Gastrocnemius medialis (tissue), 4 donors: ENCODE measurements at regions not wholly inside any gene's neighbourhood (a gene's known extent, or its start where the extent isn't known, plus 50 kb on each side); places are given as distances from the start of the nearest gene placed in this dataset.

Experiments
- ATAC-seq, 2 donors: fragments of 150-250 bp; one replicate each; pipeline ENCODE4 v1.9.1; 2016
- DNase-seq, 2 donors: peaks; one replicate each; pipeline ENCODE4 v3.0.0-alpha.2; 2019
- H3K27ac ChIP-seq, 4 donors: fragments of 200-600 bp; sonication (generic); 1 replicate in 1 of 4; 2 replicates in 3 of 4; pipeline ENCODE4 v1.5.1; 2016 to 2018; ENCODE audit warnings: mild to moderate bottlenecking in 2 of 4, moderate library complexity in 1 of 4
- H3K27me3 ChIP-seq, 3 donors: fragments of 200-600 bp; sonication (generic) in 2 of 3; 1 replicate in 1 of 3; 2 replicates in 2 of 3; pipeline versions ENCODE4 v1.5.1 to v1.6.0; 2016 to 2019; ENCODE audit warnings: mild to moderate bottlenecking in 1 of 3, moderate library complexity in 1 of 3
- H3K36me3 ChIP-seq, 2 donors: fragments of 200-600 bp; sonication (generic) in 1 of 2; one replicate each; pipeline ENCODE4 v1.5.1; 2017 to 2018
- H3K4me1 ChIP-seq, 2 donors: fragments of 200-600 bp; sonication (generic) in 1 of 2; one replicate each; pipeline ENCODE4 v1.5.1; 2016 to 2017; ENCODE audit warnings: mild to moderate bottlenecking in 2 of 2
- H3K4me3 ChIP-seq, 4 donors: fragments of 200-600 bp; sonication (generic) in 3 of 4; 1 replicate in 1 of 4; 2 replicates in 3 of 4; pipeline ENCODE4 v1.5.1; 2016 to 2019; ENCODE audit warnings: mild to moderate bottlenecking in 2 of 4
- H3K9me3 ChIP-seq, 3 donors: fragments of 200-600 bp; sonication (generic) in 2 of 3; 1 replicate in 1 of 3; 2 replicates in 2 of 3; pipeline ENCODE4 v1.5.1; 2016 to 2019
- POLR2A ChIP-seq, 2 donors: fragments of 450-650 bp; IDR thresholded peaks; one replicate each; pipeline ENCODE4 v1.6.1; 2017; ENCODE audit warnings: antibody characterized with exemption in 2 of 2, mild to moderate bottlenecking in 2 of 2, moderate library complexity in 2 of 2
- in situ Hi-C, 4 donors: fragments of 200-750 bp; cut with MboI; loops; one replicate each; pipeline versions ENCODE4 v1.15.0 to v1.8.0; 2017; ENCODE audit warnings: low sequenced_read_pairs in 4 of 4
- intact Hi-C: fragments of 100-400 bp; cut with DNase I; formaldehyde crosslinking; loops from one replicate; pipeline ENCODE4 v1.15.1; 2023; ENCODE audit warnings: low total_unique reads
- TF ChIP-seq, protein P1 (sequence below), 5 experiments: fragments of 450-650 bp in 3 of 5; fragments of 200-600 bp in 2 of 5; sonication (generic) in 2 of 5; IDR thresholded peaks in 4 of 5; conservative IDR thresholded peaks in 1 of 5; 1 replicate in 4 of 5; 2 replicates in 1 of 5; pipeline ENCODE4 v1.5.1; 2016 to 2019; ENCODE audit warnings: antibody characterized with exemption in 5 of 5, mild to moderate bottlenecking in 3 of 5, moderate library complexity in 3 of 5

GRCh38 chr21:28867401-28867800 is 125.3 kb downstream of the LTN1 start:
- TF ChIP-seq, protein P1, sequence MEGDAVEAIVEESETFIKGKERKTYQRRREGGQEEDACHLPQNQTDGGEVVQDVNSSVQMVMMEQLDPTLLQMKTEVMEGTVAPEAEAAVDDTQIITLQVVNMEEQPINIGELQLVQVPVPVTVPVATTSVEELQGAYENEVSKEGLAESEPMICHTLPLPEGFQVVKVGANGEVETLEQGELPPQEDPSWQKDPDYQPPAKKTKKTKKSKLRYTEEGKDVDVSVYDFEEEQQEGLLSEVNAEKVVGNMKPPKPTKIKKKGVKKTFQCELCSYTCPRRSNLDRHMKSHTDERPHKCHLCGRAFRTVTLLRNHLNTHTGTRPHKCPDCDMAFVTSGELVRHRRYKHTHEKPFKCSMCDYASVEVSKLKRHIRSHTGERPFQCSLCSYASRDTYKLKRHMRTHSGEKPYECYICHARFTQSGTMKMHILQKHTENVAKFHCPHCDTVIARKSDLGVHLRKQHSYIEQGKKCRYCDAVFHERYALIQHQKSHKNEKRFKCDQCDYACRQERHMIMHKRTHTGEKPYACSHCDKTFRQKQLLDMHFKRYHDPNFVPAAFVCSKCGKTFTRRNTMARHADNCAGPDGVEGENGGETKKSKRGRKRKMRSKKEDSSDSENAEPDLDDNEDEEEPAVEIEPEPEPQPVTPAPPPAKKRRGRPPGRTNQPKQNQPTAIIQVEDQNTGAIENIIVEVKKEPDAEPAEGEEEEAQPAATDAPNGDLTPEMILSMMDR (IDR thresholded peaks at IDR 0.05 in 4 of 5, conservative IDR thresholded peaks at IDR 0.05 in 1 of 5), result no peak
- TF ChIP-seq POLR2A (IDR thresholded peaks at IDR 0.05), result no peak
- in situ Hi-C loops (no loop called here), intact Hi-C loops (no loop called here)
- H3K27ac ChIP-seq, result no peak overlapping the region
- no peak overlapping the region for H3K4me3 ChIP-seq
- no peak for DNase-seq
- H3K9me3 ChIP-seq, result no peaks in the 10 kb centered on the region
- no peaks in the 10 kb centered on the region for H3K4me1 ChIP-seq
- ATAC-seq, result no peak
- H3K36me3 ChIP-seq, result peaks cover 2 to 23% of the 10 kb centered on the region in 2 donors
- no peaks in the 10 kb centered on the region for H3K27me3 ChIP-seq

- H3K36me3 ChIP-seq, result peaks cover 2 to 5% of the 10 kb centered on the region in 2 donors
- no peaks in the 10 kb centered on the region for H3K4me1 ChIP-seq
- ATAC-seq (no peak), DNase-seq (no peak)
- intact Hi-C loops (no loop called here), in situ Hi-C loops (no loop called here)
- no peak overlapping the region for H3K27ac ChIP-seq
- no peaks in the 10 kb centered on the region for H3K9me3 ChIP-seq
- H3K27me3 ChIP-seq, result no peaks in the 10 kb centered on the region
- H3K4me3 ChIP-seq, result no peak overlapping the region
- TF ChIP-seq, protein P1 (IDR thresholded peaks at IDR 0.05 in 4 of 5, conservative IDR thresholded peaks at IDR 0.05 in 1 of 5), result no peak
- no peak for TF ChIP-seq POLR2A (IDR thresholded peaks at IDR 0.05)
Observed at GRCh38 chr21:28865488-28866186, 127.0 kb downstream of the LTN1 start.

DNA sequence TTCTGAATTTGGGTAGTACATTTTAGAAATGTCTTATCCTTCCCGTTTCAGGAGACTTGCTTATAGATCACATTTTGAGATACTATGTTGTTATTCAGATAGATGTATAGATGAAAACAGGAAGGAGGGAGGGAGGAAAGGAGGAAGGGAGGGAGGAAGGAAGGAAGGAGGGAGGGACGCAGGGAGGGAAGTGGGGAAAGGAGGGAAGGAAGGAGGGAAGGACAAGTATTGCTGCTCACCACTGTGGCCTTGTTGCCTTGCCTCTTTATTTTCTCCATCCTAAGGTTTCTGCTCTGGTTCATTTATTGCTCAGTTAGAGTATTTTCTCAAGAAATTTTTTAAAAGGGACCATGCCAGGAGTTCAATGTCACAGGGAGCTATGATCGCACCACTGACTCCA is 134.3 kb downstream of the LTN1 start:
- no peak for ATAC-seq
- TF ChIP-seq, protein P1 (IDR thresholded peaks at IDR 0.05 in 4 of 5, conservative IDR thresholded peaks at IDR 0.05 in 1 of 5), result no peak
- no peak for TF ChIP-seq POLR2A (IDR thresholded peaks at IDR 0.05)
- in situ Hi-C loops, result no loop called here

DNA sequence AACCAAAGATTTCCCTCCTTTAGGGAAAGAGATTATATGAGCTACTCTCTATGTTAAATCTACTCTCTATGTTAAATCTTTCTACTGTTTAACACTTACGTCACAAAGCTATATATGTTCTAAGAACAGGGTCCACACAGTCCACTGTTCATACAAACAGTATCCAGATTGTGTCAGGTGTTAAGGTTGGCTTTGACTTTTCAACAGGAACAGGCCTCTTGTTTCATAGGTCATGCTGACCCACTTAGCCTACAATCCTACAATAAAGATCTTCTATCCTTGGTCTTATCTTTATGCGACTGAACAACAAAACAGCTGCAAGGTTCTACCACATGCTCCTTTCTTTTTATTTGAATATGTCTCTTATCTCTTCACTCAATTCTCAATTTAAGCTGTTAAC is 134.9 kb downstream of the LTN1 start:
- Histone ChIP-seq H3K27ac (no peak overlapping the region), H3K4me1 (peaks cover 0 to 5% of the 10 kb centered on the region in 2 donors), H3K9me3 (no peaks in the 10 kb centered on the region), H3K27me3 (no peaks in the 10 kb centered on the region), H3K36me3 (no peaks in the 10 kb centered on the region), H3K4me3 (no peak overlapping the region)
- DNase-seq (no peak), ATAC-seq (no peak)
- in situ Hi-C loops (no loop called here), intact Hi-C loops (no loop called here)
- no peak for TF ChIP-seq POLR2A (IDR thresholded peaks at IDR 0.05)
- TF ChIP-seq, protein P1 (IDR thresholded peaks at IDR 0.05 in 4 of 5, conservative IDR thresholded peaks at IDR 0.05 in 1 of 5), result no peak

More for the DNA sequence above, 134.3 kb downstream of the LTN1 start:
- peaks cover 0 to 5% of the 10 kb centered on the region in 2 donors for H3K4me1 ChIP-seq
- no peak for DNase-seq
- H3K27ac ChIP-seq, result no peak overlapping the region
- H3K36me3 ChIP-seq, result peaks cover 0 to 2% of the 10 kb centered on the region in 2 donors
- no peaks in the 10 kb centered on the region for H3K9me3 ChIP-seq
- H3K27me3 ChIP-seq, result no peaks in the 10 kb centered on the region
- intact Hi-C loops, result no loop called here
- no peak overlapping the region for H3K4me3 ChIP-seq
